ENCODE measurements at regions not wholly inside any gene's neighbourhood (a gene's known extent, or its start where the extent isn't known, plus 50 kb on each side); places are given as distances from the start of the nearest gene placed in this dataset.

DNA sequence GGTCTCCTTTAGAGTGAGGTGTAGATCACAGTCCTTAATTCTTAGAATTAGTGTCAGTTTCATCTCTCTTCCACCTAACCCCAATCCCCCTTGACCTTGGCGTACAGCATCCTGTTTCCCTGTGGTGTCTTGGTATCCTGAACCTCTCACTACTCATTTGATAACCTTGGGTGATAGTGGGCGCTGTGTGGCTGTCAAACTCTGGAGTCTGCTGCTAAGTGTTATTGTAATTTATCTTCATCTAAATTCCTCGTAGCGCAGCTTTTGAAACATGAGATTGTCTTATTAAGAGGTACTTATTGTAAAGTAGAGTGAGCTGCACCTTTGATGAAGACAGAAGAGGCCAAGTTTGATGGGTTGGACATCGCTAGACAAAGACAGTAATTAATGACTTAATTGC is 222.6 kb upstream of the SPRED2 start:
- DNase-seq (ENCODE audit: low spot score), result no peak
- H3K79me2 ChIP-seq, result no peaks in the 10 kb centered on the region
- H3K9me3 ChIP-seq (ENCODE audit: low read depth), result no peaks in the 10 kb centered on the region
- H3K27me3 ChIP-seq, result no peaks in the 10 kb centered on the region
- no peak overlapping the region for H3K27ac ChIP-seq
- H3K9me2 ChIP-seq (replicated peaks; ENCODE audit: insufficient read depth), result no peaks in the 10 kb centered on the region
- no peak overlapping the region for H3K4me3 ChIP-seq
- 72% methylated on average over 5 of the region's 5 CpGs for WGBS (ENCODE audit: low lambda C conversion rate, missing lambda C conversion rate)
- H4K20me1 ChIP-seq (ENCODE audit: insufficient read depth, poor library complexity, severe bottlenecking), result no peaks in the 10 kb centered on the region
- no peak overlapping the region for H2AFZ ChIP-seq
- no peak for TF ChIP-seq EZH2 (IDR thresholded peaks at IDR 0.05; ENCODE audit: borderline replicate concordance)
- TF ChIP-seq, protein P1, sequence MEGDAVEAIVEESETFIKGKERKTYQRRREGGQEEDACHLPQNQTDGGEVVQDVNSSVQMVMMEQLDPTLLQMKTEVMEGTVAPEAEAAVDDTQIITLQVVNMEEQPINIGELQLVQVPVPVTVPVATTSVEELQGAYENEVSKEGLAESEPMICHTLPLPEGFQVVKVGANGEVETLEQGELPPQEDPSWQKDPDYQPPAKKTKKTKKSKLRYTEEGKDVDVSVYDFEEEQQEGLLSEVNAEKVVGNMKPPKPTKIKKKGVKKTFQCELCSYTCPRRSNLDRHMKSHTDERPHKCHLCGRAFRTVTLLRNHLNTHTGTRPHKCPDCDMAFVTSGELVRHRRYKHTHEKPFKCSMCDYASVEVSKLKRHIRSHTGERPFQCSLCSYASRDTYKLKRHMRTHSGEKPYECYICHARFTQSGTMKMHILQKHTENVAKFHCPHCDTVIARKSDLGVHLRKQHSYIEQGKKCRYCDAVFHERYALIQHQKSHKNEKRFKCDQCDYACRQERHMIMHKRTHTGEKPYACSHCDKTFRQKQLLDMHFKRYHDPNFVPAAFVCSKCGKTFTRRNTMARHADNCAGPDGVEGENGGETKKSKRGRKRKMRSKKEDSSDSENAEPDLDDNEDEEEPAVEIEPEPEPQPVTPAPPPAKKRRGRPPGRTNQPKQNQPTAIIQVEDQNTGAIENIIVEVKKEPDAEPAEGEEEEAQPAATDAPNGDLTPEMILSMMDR (IDR thresholded peaks at IDR 0.05; ENCODE audit: poor library complexity), result no peak
- TF ChIP-seq EZH2phosphoT487 (IDR thresholded peaks at IDR 0.05; ENCODE audit: low read depth, severe bottlenecking, unreplicated experiment), result no peak
- H3K36me3 ChIP-seq (replicated peaks; ENCODE audit: insufficient read depth, low read depth), result no peaks in the 10 kb centered on the region
- H3K4me2 ChIP-seq, result no peak overlapping the region
- H3K4me1 ChIP-seq (ENCODE audit: insufficient read depth), result peaks cover 22% of the 10 kb centered on the region

DNA sequence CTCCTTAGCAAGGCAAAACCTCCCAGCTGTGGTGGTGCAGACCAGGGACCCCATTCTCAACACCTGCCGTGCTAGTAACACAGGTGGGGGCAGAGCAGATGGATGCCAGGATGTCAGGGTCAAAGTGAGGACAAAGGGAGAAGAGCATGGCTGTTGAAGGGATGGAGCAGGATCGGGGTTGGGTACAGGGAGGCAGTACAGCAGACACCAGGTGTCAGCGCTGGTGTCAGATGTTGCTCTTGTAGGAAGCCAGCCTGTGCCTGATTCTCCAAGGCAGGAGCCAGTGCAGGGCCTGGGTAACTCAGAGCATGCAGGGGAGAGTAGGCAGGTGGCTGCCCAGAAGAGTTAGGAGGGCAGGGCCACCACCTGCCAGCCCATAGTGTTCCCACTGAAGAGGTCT is 222.1 kb upstream of the SPRED2 start:
- Histone ChIP-seq H3K36me3 (replicated peaks; ENCODE audit: insufficient read depth, low read depth) (no peaks in the 10 kb centered on the region), H4K20me1 (ENCODE audit: insufficient read depth, poor library complexity, severe bottlenecking) (no peaks in the 10 kb centered on the region), H3K4me3 (no peak overlapping the region), H3K4me1 (ENCODE audit: insufficient read depth) (peaks cover 22% of the 10 kb centered on the region), H3K27me3 (no peaks in the 10 kb centered on the region), H3K9me2 (replicated peaks; ENCODE audit: insufficient read depth) (no peaks in the 10 kb centered on the region), H3K9me3 (ENCODE audit: low read depth) (no peaks in the 10 kb centered on the region), H3K4me2 (no peak overlapping the region), H2AFZ (no peak overlapping the region), H3K27ac (no peak overlapping the region), H3K79me2 (no peaks in the 10 kb centered on the region)
- TF ChIP-seq EZH2 (IDR thresholded peaks at IDR 0.05; ENCODE audit: borderline replicate concordance) (no peak), EZH2phosphoT487 (IDR thresholded peaks at IDR 0.05; ENCODE audit: low read depth, severe bottlenecking, unreplicated experiment) (no peak)
- TF ChIP-seq, protein P1 (IDR thresholded peaks at IDR 0.05; ENCODE audit: poor library complexity), result no peak
- DNase-seq (ENCODE audit: low spot score), result no peak
- WGBS (ENCODE audit: low lambda C conversion rate, missing lambda C conversion rate), result 83% methylated on average over 3 of the region's 3 CpGs

DNA sequence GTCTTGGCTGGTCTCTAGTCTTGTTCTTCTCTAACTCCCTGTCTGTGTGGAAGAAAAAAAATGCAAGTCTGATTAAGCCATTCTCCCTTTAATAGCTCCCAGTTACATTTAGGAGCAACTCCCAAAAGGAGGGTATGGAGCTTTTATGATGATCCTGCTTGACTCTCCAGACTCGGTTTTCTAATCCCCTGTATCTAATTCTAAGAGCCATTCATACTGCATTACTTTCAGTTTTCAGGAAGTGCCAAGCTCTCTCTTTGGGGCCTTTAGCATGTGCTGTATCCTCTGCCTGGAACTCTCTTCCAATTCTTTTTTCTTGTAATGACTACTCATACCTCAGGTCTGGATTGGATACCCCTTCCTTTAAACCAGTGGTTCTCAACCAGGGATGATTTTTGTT is 219.7 kb upstream of the SPRED2 start:
- WGBS (ENCODE audit: low lambda C conversion rate, missing lambda C conversion rate), result 21% methylated on average over 1 of the region's 1 CpG
- no peak for DNase-seq (ENCODE audit: low spot score)
- Histone ChIP-seq H2AFZ (no peak overlapping the region), H4K20me1 (ENCODE audit: insufficient read depth, poor library complexity, severe bottlenecking) (no peaks in the 10 kb centered on the region), H3K79me2 (no peaks in the 10 kb centered on the region), H3K4me1 (ENCODE audit: insufficient read depth) (peaks cover 11% of the 10 kb centered on the region), H3K4me3 (no peak overlapping the region), H3K9me3 (ENCODE audit: low read depth) (no peaks in the 10 kb centered on the region), H3K9me2 (replicated peaks; ENCODE audit: insufficient read depth) (no peaks in the 10 kb centered on the region), H3K27me3 (no peaks in the 10 kb centered on the region), H3K27ac (no peak overlapping the region), H3K4me2 (no peak overlapping the region), H3K36me3 (replicated peaks; ENCODE audit: insufficient read depth, low read depth) (no peaks in the 10 kb centered on the region)
- TF ChIP-seq EZH2phosphoT487 (IDR thresholded peaks at IDR 0.05; ENCODE audit: low read depth, severe bottlenecking, unreplicated experiment), result no peak
- TF ChIP-seq, protein P1 (IDR thresholded peaks at IDR 0.05; ENCODE audit: poor library complexity), result no peak
